GM18861 (cell line): ENCODE measurements at regions not wholly inside any gene's neighbourhood (a gene's known extent, or its start where the extent isn't known, plus 50 kb on each side); places are given as distances from the start of the nearest gene placed in this dataset.
"Not testable (repeated sequence)": the region's sequence is repeated elsewhere in the genome, so short reads cannot be mapped to it uniquely, and the experiment has no call there.

Experiments
- ATAC-seq: cut with Tn5 transposase; IDR thresholded peaks from one replicate; pipeline ENCODE4 v1.9.1; 2021; ENCODE audit not compliant: unreplicated experiment

DNA sequence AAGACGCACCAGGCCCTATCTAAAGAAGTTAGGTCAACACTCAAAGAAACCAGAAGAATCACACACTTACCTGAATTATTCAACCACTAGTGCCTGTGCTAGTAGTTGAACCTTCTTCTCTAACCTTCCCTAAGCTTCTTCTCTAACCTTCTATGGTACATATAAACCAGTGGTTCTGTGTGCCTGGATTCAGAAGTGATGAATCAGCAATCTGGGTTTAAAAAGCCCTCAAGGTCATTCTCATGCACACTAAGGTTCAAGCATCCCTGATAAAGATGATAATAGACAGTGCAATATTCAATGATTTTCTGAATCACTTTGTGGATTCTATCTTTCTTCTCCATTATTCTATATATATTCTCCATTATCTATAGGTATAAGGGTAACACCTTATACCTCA, 271.4 kb upstream of the TBX18 start:
- no peak for ATAC-seq

DNA sequence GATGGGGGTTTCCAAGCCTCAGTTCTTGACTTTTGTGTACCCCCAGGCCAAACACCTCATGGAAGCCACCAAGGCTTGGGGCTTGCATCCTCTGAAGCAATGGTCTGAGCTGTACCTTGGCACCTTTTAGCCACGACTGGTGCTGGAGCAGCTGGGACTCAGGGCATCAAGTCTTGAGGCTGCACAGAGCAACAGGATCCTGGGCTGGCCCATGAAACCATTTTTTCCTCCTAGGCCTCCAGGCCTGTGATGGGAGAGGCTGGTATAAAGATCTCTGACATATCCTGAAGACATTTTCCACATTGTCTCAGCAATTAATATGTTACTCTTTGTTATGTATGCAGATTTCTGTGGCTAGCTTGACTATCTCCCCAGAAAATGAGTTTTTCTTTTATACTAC, 269.1 kb upstream of the TBX18 start:
- no peak for ATAC-seq

DNA sequence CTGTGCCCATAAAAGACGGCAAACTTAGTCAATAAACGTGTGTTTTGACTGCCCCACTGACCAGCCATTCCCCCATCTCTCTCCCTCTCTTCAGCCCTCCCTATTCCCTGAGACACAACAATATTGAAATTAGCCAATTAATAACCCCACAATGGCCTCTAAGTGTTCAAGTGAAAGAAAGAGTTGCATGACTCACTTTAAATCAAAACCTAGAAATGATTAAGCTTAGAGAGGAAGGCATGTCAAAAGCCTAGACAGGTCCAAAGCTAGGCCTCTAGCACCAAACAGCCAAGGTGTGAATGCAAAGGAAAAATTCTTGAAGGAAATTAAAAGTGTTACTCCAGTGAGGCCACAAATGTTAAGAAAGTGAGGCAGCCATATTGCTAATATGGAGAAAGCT, 261.6 kb upstream of the TBX18 start:
- no peak for ATAC-seq

DNA sequence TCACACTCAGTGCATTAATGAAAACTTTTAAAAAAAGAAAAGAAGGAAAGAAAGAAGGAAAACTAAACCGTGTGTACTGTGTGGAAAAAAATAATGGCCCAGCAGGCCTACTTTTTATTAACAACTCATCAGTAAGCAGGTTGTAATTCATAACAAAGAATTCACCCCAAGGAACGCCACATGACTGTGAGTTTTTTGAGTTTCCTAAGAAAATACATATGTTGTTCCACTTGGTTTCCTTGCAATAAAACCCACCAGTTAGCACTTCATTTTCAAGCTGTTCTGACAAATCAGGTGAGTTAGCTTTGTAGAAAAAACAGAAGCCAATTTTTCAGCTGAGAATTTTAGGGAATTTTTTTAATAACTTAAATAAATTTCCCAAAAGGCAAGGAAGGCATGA, 259.3 kb upstream of the TBX18 start:
- ATAC-seq = no peak

GRCh38 chr6:85017352-85017751, 253.0 kb upstream of the TBX18 start:
- no peak for ATAC-seq

DNA sequence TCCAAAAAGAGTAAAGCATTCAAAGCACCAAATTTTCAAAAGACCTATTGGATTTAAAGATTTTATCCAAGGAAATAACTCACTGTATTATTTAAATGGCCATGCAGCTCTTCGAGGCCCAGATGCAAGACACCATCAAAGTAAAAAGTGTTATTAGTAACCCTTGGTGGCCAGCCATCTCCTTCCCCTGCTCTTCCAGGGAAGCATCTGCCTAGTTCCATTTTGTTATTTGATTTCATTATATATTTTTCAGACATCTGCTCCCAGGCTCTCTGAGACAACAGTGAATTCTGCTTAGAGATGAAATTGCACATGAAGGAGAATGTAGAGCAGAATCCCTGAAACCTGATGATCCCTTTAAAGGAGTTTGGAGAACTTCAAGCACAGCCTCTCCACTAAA, 252.3 kb upstream of the TBX18 start:
- no peak for ATAC-seq

DNA sequence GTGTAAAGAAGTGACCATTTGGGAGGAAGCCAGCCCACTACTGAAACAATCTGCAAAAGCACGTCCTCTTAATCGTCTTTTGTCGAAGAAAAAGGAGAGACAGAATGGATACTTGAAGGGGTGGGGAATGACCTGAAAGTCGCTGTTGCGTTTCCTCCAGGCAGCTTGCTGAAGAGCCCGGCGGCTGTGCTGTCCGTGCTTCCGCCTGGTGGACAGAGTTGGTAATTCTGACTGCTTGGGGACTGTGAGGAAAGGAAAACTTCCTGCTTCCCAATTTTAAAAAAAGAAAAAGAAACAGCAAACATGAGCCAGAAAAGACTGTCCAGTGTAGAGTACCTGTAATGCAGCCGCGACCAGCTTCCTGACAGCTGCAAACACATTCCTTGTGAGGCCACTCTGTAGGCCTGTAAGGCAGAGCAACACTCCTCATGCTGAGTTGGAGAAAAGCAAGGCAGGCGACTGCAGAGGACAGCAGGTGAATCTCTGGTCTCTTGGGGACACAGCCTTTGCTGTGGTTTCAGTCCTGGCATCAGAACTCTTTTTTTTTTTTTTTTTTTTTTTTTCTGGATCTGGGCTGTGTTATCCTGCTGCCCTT, 251.1 kb upstream of the TBX18 start:
- peak; percentile 89 for ATAC-seq

DNA sequence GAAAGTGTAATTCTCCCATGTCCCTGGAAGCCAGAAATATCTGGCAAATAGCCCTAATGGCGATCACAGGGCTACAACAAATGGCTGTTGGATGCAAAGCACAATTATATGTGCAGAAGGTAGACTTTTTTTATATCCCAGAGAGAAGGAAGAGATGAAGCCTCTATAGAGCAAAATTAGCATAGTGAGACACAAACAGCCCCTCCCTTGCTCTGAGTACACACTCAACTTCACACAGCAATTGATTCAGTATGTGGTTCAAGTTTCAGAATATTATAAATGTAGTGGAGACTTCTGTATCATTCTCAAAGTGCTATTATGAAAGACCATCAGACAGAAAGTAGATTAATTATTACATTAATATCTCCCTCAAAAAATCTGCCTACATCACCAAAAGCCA, 246.5 kb upstream of the TBX18 start:
- no peak for ATAC-seq

- no peak for ATAC-seq
Observed at GRCh38 chr6:85008296-85009009, 244.1 kb upstream of the TBX18 start.

DNA sequence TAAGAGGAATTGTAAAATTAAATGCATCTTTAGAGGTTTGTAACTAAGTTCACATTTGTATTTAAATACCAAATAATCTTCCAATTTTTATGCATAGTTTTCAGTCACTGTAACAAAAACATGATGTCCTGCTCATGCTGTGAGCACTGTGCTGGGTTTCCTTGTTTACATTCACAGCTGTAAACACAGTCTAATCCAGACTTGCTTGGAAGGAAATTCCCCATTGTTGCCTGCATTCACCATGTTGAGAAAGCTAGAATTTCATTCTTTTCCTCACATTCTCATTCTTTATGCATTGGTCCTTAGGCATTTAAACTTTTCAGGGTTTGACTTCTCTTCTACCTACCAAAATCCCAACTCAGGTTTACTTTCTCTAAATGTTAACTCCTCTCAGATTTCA, 242.0 kb upstream of the TBX18 start:
- no peak for ATAC-seq

DNA sequence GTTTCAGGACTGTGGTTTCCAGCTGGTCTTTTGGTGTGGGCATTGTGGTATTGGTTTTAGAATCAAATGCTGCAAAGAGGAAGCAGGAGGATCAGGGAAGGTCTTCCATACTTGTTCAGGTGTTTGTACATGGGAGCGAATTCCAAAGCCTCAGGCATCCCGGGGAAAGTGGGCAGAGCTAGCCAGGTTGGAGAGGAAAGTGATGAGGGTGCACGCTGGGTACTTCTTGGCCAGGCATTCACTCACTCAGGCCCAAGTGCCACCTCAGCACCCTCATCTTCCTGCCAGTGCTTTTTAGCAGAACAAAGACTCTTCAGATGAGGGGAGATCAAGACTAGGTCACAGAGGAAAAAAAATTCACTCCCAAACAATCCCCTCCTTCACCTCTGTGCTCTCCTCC, 241.1 kb upstream of the TBX18 start:
- ATAC-seq = no peak

- no peak for ATAC-seq
Observed at GRCh38 chr6:85004361-85004995, 240.1 kb upstream of the TBX18 start.

- no peak for ATAC-seq
Observed at GRCh38 chr6:85002847-85003246, 238.4 kb upstream of the TBX18 start.

- no peak for ATAC-seq
Observed at GRCh38 chr6:85000001-85000400, 235.6 kb upstream of the TBX18 start.

- ATAC-seq = no peak
Observed at GRCh38 chr6:84998223-84998622, 233.8 kb upstream of the TBX18 start.

GRCh38 chr6:84988766-84989165, 224.4 kb upstream of the TBX18 start:
- not testable (repeated sequence) for ATAC-seq

DNA sequence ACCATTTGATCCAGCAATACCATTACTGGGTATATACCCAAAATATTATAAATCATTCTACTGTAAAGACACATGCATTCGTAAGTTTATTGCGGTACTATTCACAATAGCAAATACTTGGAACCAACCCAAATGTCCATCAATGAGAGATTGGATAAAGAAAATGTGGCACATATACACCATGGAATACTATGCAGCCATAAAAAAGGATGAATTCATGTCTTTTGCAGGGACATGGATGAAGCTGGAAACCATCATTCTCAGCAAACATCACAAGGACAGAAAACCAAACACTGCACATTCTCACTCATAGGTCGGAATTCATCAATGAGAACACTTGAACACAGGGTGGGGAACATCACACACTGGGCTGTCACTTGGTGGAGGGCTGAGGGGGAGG, 221.1 kb upstream of the TBX18 start:
- ATAC-seq = not testable (repeated sequence)

DNA sequence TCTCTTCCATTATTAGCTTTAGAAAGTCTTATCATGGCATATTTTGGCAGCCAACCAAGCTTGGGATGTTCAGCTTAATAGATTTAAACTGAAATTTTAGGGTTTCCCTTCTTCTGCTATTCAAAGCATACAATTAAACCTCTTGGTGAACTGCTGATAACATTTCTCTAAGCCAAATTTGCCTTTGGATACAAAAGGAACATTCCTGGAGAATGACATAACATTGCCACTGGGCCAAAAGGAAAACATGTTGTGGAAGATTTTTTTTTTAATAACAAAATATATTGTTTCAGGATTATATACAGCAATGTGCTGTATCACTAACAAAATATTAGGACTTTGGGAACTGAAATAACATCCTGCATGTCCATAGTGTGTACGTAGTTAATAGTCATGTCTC, 215.1 kb upstream of the TBX18 start:
- no peak for ATAC-seq

GRCh38 chr6:84977363-84977705, 212.9 kb upstream of the TBX18 start:
- no peak for ATAC-seq

DNA sequence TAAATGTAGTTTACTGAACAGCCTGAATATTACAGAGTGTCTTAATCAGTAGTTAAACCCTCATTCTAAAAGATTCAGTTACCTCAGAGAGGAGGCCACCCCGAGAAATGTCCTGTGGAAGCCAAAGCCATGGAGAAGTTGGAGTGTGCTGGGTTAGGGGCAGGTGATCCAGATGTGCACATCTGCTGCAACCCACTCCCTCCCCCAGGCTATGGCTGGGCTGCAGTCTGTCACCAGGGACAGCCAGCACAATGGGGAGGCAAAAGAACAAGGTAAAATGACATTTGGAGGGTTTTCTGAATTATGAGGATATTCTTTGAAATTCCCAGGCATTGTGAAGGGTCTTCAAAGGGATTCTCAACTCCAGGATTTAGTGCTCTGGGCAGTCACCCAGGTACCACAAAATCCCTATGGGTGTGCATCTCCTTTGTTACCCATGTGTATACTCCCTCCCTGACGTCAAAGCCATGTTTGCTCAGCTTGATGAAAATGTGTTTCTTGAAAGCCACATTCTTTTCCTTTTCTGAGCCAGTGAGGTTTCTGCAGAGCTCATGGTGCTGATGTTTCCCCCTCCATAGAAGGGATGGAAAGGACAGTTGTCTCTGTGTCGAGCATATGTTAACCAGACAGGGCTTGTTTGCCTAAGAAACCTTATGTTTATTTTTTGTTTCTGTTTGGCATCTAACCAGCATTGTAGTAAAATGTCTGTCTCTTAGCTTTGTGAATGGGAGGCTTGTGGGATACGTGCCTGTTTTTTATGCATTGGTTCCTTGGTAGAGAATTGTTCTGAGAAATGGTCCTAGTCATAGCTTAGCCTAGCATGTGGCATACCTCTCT, 212.3 kb upstream of the TBX18 start:
- no peak for ATAC-seq

- no peak for ATAC-seq
Observed at GRCh38 chr6:84975316-84975715, 210.9 kb upstream of the TBX18 start.

DNA sequence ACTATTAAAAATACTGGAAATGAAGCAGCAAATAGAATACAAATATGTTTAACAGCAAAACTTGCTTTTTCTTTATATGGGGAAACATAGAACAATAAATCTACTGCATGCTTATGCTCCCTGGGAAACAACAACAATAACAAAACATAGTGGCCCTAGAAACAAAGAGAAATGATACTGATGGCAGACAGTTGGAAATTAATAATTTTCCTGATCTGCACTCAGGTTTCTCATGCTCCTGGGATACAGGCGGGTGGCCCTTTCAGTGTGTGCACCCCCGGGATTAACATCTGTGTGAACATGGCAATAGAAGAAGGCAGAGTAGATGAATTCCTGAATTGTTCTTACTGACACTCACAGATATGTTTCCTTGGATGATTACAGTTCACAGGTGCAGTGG, 209.2 kb upstream of the TBX18 start:
- ATAC-seq = no peak
